ENCODE measurements at regions not wholly inside any gene's neighbourhood (a gene's known extent, or its start where the extent isn't known, plus 50 kb on each side); places are given as distances from the start of the nearest gene placed in this dataset.
A peak's percentile ranks its signal among the peaks of the same experiment; 100 is the strongest.

- no peak for DNase-seq (ENCODE audit: low read depth in 4 of 4, low spot score in 2 of 4)
Observed at GRCh38 chr5:124919747-124920525, 173.5 kb upstream of the ZNF608 start.

- DNase-seq (ENCODE audit: low read depth in 4 of 4, low spot score in 2 of 4) = no peak
Observed at GRCh38 chr5:124920909-124921666, 174.6 kb upstream of the ZNF608 start.

- no peak for DNase-seq (ENCODE audit: low read depth in 4 of 4, low spot score in 2 of 4)
Observed at GRCh38 chr5:124921694-124922093, 175.3 kb upstream of the ZNF608 start.

- DNase-seq (ENCODE audit: low read depth in 4 of 4, low spot score in 2 of 4) = no peak
Observed at GRCh38 chr5:124922255-124922975, 176.0 kb upstream of the ZNF608 start.

GRCh38 chr5:124923131-124923530, 176.7 kb upstream of the ZNF608 start:
- DNase-seq (ENCODE audit: low read depth in 4 of 4, low spot score in 2 of 4) = no peak

GRCh38 chr5:124924729-124925128, 178.3 kb upstream of the ZNF608 start:
- no peak for DNase-seq (ENCODE audit: low read depth in 4 of 4, low spot score in 2 of 4)

GRCh38 chr5:124927735-124928134, 181.3 kb upstream of the ZNF608 start:
- DNase-seq (ENCODE audit: low read depth in 4 of 4, low spot score in 2 of 4) = no peak

GRCh38 chr5:124929000-124929399, 182.6 kb upstream of the ZNF608 start:
- no peak for DNase-seq (ENCODE audit: low read depth in 4 of 4, low spot score in 2 of 4)

- DNase-seq (ENCODE audit: low read depth in 4 of 4, low spot score in 2 of 4) = no peak
Observed at GRCh38 chr5:124932791-124933600, 186.6 kb upstream of the ZNF608 start.

- no peak for DNase-seq (ENCODE audit: low read depth in 4 of 4, low spot score in 2 of 4)
Observed at GRCh38 chr5:124935065-124935464, 188.6 kb upstream of the ZNF608 start.

GRCh38 chr5:124936626-124936933, 190.1 kb upstream of the ZNF608 start:
- no peak for DNase-seq (ENCODE audit: low read depth in 4 of 4, low spot score in 2 of 4)

GRCh38 chr5:124941051-124942049, 194.9 kb upstream of the ZNF608 start:
- DNase-seq (ENCODE audit: low read depth in 4 of 4, low spot score in 2 of 4) = no peak

- DNase-seq (ENCODE audit: low read depth in 4 of 4, low spot score in 2 of 4) = peak in 2 of 4 donors; percentile 20 to 26
Observed at GRCh38 chr5:124948062-124948753, 201.8 kb upstream of the ZNF608 start.

- no peak for DNase-seq (ENCODE audit: low read depth in 4 of 4, low spot score in 2 of 4)
Observed at GRCh38 chr5:124948754-124949275, 202.4 kb upstream of the ZNF608 start.

GRCh38 chr5:124949862-124950261, 203.4 kb upstream of the ZNF608 start:
- DNase-seq (ENCODE audit: low read depth in 4 of 4, low spot score in 2 of 4) = no peak

- no peak for DNase-seq (ENCODE audit: low read depth in 4 of 4, low spot score in 2 of 4)
Observed at GRCh38 chr5:124951105-124951504, 204.7 kb upstream of the ZNF608 start.

GRCh38 chr5:124951661-124952060, 205.2 kb upstream of the ZNF608 start:
- no peak for DNase-seq (ENCODE audit: low read depth in 4 of 4, low spot score in 2 of 4)

GRCh38 chr5:124952079-124952478, 205.6 kb upstream of the ZNF608 start:
- DNase-seq (ENCODE audit: low read depth in 4 of 4, low spot score in 2 of 4) = no peak

- no peak for DNase-seq (ENCODE audit: low read depth in 4 of 4, low spot score in 2 of 4)
Observed at GRCh38 chr5:124952566-124952965, 206.1 kb upstream of the ZNF608 start.
